GM19324 (cell line): ENCODE measurements at regions not wholly inside any gene's neighbourhood (a gene's known extent, or its start where the extent isn't known, plus 50 kb on each side); places are given as distances from the start of the nearest gene placed in this dataset.
"Not testable (repeated sequence)": the region's sequence is repeated elsewhere in the genome, so short reads cannot be mapped to it uniquely, and the experiment has no call there.

Source experiments
- ATAC-seq: cut with Tn5 transposase; IDR thresholded peaks from one replicate; pipeline ENCODE4 v1.9.1; 2021; ENCODE audit warnings: mild to moderate bottlenecking, moderate library complexity; ENCODE audit not compliant: unreplicated experiment, low FRiP score

DNA sequence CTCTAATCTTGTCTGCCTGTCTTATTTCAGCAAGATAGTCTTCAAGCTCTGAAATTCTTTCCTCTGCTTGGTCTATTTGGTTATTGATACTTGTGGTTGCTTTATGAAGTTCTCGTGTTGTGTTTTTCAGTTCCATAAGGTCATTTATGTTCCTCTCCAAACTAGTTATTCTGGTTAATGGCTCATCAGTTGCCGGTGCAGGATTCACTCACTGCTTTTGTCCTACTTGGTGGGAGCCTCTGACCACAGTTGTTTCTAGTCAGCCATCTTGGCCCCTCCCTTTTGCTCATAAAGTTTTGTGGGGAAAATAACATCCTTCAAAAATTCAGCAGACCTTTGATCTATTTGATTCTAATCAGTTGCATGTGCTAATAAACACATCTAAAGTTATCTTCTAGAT, 158.6 kb upstream of the PARD3B start:
- ATAC-seq, result no peak

DNA sequence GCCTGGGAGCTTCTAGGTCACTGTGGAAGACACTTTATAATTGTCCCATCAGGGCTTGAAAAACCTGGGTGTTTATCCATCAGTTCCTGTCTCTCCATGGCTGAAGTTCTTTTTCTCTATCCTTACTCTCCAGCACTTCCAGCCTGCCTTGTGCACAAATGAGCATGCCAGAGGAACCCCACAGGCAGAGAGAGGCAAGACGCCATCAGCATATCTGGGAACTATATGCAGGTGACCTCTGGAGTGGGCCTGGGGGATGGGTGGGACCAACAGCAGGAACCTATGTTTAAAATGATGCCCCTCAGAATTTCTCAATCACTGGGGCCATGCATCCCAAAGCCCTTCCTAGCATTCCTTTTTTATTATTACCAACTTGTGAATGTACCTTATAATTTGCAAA, 156.2 kb upstream of the PARD3B start:
- no peak for ATAC-seq

DNA sequence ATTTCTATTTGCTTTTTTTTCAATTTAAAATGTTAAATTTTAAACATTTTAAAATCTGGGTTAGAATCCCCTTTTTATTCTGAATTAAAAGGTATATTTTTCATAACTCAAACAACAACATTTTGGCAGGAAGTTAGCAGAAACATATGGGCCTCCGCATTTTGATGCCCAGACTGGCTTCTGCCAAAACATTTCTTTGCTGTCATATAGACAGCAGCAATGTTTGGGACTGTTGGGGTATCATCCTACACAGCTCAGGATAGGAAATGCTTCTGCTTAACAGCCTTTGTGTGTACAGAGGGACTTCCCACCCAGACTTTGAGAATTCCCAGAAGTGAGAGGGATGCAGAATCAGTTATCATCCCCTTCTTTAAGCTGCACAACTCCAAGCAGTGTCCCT, 155.4 kb upstream of the PARD3B start:
- ATAC-seq, result no peak

DNA sequence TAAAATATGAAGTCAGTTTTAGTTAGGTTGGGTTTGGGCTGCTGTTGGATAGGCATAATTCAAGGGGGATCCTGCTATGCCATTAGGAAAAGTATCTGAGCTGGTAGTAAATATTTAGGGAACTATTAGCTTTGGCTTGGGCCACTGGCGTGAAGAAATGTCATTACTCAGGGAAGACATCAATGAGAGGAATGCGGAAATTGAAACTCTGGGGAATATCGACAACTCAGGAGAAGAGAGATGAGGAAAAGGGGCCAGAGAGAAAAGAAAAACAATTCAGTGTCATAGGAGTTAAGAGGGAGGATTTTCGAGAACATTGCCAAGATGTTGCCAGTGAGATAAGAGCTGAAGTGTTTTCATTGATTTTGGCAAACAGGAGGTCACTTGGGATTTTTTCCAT, 149.7 kb upstream of the PARD3B start:
- no peak for ATAC-seq

DNA sequence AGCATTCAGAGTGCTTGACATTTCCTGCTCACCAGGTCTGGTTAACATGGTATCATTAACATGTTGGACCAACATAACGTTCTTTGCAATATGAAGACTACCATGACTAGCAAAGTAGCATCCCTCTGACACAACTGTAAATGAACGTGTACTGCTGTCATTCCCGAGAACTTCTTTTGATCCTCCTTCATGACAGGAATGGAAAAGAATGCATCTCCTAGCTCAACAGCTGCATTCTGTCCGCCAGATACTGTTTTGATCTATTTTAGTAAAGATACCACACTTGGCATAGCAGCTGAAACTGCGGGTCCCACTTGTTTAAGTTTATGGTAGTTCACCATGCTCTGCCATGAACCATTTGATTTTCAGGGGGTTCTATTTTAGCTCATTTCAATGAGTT, 144.2 kb upstream of the PARD3B start:
- ATAC-seq, result no peak

DNA sequence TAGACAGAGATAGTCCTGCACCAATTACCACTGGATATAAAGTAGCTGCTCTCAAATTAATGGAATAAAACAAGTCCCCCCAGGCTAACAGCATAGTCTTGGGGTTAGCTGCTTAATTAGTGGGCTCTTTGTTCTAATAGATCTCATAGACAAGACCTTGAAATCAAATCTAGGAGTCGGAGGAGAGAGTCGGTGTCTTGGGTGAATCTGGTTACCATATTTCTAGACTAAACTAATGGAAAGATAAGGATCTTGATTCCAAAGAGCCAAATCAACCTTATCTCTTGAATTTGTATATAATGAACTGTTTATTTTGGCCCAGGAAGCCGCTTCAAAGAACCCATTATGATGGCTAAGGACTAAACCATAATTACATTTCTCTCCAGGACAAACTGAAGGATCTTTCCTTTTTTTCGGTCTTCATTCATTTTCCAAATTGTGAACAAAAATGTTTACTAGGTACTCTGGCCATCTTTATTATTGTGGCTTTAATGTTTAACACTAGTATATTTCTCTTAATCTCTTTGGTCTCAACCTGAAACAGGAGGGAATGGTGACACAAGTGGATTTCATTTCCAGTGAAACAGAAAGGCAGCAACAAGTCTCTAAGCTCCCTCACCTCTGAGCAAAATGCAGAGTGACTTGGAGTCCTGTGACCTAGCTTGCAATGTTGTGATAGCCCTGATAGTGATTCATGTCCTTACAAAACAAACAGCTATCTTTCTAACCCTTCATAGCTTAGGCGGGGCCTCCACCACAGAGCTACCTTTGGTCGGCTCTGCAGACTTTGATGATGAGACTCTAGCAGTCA, 137.9 kb upstream of the PARD3B start:
- ATAC-seq, result no peak

DNA sequence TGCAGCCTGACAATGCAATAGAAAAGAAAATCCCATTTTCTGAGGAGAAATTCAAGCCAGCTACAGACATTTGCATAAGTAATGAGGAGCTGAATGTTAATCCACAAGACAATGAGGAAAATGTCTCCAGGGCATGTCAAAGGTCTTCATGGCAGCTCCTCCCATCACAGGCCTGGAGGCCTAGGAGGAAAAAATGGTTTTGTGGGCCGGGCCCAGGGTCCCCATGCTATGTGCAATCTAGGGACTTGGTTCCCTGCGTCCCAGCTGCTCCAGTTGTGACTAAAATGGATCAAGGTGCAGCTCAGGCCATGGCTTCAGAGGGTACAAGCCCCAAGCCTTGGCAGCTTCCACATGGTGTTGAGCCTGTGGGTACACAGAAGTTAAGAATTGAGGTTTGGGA, 132.5 kb upstream of the PARD3B start:
- not testable (repeated sequence) for ATAC-seq

DNA sequence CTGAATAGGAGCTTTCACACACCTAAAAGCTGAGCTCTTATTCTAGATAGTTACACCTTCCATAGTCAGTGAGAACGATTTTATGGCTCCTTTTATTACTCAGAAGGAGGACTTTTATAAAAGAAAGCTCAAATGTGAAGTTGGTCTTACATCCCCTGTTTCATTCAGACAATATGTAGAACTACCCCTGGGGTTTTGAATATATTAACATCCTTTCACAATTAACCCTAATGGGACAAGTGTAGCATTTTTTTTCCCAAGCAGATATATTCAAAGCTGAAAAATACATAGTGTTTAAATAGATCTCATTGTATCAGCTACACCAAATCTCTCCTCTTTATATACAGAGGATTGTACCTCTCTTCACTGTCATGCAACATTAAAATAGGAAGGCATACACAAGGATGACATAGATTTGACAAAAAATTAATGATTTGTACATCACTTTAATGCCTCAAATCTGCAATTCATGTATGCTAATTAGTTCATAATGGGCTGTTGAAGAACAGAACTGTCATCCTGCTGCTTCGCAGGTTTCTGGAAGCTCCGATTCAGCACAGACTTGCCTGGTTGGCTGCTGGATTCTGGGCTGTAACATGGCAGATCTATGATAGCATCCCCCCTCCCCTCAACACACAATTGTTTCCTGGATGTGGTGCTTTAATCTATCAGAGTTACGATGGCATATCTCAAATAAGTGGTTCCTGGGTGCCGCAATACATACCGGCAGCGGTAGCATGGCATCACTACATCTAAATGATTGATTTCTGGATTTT, 129.7 kb upstream of the PARD3B start:
- no peak for ATAC-seq

DNA sequence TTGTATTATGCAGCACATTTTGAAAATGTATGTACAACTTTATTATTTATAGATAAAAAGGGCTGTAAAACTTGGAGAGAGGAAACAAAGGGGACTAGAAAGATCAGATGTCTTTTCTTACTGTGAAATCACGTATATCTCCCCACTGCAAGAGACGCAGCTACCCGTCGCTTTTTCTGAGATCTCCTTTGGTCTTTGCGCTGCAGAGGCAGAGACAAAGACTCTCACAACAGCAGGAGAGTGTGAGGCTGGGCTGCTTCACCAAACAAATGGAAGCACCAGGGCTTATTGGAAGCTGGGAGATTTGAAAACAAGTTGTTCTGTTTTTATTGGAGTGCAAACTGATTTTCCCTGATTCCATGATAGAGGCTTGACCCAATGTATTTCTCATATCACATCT, 129.0 kb upstream of the PARD3B start:
- ATAC-seq, result no peak

DNA sequence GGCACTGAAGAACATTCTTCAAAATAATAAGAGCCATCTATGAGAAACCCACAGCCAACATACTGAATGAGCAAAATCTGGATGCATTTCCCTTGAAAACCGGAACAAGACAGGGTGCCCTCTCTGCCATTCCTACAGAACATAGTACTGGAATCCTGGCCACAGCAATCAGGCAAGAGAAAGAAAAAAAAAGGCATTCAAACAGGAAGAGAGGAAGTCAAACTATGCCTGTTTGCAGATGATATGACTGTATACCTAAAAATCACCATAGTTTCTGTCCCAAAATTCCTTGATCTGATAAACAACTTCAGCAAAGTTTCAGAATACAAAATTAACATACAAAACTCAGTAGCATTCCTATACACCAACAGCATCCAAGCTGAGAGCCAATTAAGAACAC, 119.5 kb upstream of the PARD3B start:
- ATAC-seq, result no peak

DNA sequence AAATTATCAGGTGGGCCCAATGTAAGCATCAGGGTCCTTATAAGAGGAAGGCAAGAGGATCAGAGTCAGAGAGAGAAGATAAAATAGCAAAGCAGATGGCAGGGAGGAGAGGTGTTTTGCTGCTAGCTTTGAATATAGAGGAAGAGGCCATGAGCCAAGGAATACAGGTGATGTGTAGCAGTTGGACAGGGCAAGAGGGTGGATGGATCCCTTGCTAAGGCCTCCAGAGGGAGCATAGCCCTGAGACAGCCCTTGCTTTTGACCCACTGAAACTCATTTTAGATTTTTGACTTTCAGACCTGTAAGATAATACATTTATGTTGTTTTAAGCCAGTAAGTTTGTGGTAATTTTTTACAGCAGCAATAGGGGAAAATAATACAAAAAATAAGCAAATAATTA, 116.6 kb upstream of the PARD3B start:
- no peak for ATAC-seq

DNA sequence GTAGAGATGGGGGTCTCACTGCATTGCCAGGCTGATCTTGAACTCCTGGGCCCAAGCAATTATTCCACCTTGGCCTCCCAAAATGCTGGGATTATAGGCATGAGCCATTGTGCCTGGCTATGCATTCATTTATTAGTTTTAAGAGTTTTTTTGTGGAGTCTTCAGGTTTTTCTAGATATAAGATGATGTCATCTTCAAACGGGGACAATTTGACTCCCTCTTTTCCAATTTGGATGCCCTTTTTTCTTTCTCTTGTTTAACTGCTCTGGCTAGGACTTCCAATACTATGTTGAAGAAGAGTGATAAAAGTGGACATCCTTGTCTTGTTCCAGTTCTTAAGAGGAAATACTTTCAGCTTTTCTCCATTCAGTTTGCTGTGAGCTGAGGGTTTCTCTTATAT, 113.7 kb upstream of the PARD3B start:
- ATAC-seq, result no peak

DNA sequence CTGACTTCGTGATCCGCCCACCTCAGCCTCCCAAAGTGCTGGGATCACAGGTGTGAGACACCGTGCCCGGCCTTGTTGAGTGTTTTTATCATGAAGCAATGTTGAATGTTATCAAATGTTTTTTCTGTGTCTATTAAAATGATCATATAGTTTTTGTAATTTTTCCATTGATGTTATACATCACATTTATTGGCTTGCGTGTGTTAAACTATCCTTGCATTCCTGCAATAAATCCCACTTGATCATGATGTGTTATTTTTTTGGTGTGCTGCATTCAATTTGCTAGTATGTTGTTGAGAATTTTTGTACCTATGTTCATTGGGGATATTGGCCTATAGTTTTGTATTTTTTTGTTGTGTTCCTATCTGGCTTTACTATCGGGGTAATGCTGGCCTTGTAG, 113.1 kb upstream of the PARD3B start:
- no peak for ATAC-seq

DNA sequence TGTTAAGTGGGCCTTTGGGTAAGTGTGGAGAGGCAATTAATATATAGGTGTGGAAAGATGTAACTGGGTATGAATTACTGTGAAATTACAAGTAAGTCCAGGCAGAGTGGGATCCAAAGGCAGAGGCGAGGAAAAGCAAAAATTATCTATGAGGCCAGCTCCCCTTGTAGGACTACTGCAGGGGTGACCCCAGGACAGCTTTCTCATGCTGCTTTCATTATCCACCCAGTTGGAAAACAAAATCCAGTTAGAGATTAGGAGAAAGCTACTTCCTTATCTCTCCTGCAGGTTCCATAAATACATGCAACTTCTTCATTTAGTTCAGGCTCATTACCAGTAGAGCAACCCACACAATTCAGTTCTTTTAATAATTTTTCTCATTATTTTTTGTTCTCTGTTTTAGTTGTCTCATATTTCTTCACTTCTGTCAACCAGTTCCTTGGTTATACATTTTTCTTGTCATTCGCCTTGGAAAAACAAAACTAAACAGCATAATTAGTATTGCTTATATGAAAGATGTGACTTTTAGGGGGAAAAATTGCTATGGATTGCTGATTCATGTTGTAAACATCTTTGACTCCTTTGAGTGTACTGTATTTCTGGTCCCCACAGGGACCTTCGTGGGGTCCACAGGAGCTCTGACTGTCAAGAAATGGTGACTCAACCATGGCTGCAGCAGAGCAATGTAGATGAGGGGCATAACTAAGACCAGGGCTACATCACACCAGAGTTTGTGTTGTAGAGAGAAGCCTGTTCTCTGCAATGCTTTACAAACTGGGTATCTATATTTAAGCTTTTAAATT, 110.4 kb upstream of the PARD3B start:
- no peak for ATAC-seq

DNA sequence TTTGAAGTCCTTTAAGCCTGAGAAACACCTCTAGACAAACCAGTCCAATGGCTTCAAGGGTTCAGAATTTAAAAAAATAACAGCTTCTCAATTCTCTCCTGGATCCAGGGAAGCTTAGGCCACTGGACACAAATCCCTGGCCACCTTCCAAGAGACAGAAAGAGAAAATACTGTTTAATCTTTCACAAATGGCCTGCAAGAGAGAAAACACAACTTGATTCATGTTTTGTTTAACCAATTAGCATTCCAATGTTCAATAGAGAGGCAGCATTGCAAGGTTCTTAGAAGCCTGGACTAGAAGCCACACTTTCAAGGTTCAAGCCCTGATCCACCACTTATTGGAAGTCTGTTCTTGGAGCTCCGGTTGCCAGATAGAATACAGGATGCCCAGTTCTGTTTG, 109.0 kb upstream of the PARD3B start:
- ATAC-seq, result no peak

DNA sequence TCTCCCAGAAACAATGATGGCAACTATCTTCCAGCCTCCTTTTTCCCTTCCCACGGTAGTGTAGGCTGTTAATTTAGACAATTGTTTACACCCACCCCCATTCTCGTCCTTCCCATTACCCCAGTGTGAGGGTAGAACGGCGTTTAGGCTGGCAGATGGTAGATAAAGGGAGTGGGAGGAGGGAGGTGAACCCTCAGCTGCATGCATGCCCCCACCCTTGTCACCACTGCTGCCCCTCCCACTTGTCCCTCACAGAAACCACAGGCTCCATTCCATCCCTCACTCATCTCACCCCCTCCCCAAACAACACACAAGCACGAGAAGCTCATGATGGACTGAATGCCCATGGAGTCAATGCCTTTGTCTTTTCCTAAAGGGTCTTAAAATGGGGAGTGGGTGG, 107.9 kb upstream of the PARD3B start:
- no peak for ATAC-seq

DNA sequence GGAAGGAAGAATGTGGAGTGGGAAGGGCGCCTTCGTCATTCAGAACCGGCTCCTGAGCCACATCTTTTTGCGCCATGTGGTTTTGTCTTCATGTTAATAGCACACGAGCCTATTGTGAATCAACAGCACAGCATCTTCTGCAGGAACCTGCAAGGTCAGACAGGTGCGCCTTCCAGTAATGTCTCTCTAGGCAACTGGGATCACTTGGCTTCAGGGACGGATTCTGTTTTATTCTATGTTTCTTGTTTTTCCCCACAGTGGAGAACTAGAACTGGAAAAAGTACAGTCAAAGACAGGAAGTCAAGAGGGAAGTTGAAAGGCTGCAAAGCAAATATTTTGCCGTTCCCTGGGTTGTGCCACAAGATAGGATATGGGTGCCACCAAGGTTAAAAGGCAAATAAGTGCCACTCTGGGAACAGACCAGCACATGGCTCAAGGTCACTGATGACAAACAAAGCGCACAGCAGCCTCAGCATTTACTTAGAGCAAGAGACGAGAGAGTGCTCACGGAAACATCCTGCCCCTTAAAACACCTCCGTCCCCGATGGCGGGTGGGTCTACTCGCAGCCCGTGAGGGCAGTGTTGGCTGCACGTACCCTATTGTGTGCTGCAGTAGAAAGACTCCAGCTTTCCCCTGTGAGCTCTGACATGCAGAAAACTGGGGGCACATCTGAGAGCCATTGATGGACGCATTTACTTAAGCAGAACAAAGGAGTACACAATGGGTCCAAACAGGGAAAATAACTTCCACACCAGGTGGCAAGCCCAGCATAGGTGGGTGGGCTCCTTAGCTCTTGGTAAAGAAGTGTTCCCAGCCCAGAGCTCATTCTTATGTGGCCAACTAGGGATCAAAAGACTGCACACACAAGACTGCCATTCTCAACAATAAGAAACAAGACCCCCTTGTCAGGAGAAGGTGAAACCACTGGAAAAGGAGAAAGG, 107.2 kb upstream of the PARD3B start:
- ATAC-seq, result no peak

DNA sequence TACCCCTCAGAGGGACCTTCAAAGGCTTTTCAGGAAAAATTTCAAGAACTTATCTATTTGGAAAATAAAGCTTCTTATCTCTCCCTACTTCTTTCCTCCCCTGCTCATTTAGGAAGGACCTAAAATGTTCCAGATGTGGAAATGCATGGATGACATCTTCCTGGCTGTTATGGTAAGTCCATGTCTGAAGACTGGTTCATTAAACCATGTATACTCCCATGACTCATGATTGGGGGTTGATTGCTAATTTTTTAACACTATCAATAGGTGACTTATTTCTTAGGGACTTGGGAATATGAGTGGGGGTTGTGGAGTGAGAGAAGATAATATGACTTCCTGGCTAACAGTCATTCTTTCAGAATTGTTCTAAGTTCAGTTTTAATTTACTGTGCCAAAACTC, 104.0 kb upstream of the PARD3B start:
- no peak for ATAC-seq

DNA sequence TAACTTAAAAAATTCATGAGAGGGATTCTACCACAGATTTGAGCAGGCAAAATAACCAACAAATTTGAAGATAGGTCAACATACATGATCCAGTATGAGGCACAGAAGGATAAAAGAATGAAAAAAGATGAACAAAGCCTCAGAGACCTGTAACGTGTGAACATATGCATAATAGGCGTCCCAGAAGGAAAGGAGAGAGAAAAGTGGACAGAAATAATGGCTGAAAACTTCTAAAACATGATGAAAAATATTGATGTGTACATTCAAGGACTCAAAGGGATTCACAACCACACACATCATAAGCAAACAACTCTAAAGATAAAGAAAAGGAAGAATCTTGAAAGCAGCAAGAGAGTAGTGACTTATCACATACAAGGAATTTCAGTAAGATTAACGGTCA, 100.1 kb upstream of the PARD3B start:
- ATAC-seq, result no peak

DNA sequence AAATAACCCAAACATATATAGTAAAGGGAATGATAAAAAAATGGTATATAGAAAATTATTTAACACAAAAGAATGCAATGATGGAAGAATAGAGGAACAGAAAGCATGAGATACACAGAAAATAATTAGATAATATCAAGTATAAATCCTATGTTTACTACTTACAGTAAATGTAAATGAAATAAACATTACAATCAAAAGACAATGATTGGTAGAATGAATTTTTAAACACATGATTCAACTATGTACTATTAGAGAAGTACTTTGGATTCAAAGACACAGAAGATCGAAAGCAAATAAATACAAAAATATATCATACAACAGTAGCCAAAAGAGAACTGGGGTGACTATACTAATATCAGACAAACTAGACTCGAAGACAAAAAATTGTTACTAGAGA, 97.6 kb upstream of the PARD3B start:
- ATAC-seq, result no peak
